HL-60/S4 (cell line): ENCODE measurements at regions not wholly inside any gene's neighbourhood (a gene's known extent, or its start where the extent isn't known, plus 50 kb on each side); places are given as distances from the start of the nearest gene placed in this dataset.
"Not testable (repeated sequence)": the region's sequence is repeated elsewhere in the genome, so short reads cannot be mapped to it uniquely, and the experiment has no call there.

Experiments
- in situ Hi-C: fragments of 300-500 bp; cut with MboI; formaldehyde crosslinking; loops from 2 replicates; pipeline ENCODE4 v1.14.3; 2022; ENCODE audit warnings: low sequenced_read_pairs

DNA sequence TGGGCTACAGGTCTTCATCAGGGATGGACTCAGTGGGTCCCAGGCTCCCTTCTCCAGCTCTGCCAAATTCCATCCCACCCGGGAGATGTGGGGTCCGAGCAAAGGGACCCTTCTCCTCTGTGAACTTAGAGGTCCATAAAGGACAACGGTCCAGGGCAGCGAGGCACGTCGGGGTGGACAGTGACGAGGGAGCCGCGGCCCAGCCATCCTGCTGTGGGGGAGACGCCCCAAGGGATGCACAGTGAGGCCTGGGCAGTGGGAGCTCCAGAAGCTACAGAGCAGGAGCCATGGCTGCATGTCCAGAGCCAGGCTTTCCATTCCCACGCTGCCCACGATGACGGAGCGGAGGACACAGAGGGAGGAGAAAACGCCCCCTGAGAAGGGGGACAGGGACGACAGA is 107.5 kb upstream of the PPP1R26 start:
- in situ Hi-C loops: no loop called here

DNA sequence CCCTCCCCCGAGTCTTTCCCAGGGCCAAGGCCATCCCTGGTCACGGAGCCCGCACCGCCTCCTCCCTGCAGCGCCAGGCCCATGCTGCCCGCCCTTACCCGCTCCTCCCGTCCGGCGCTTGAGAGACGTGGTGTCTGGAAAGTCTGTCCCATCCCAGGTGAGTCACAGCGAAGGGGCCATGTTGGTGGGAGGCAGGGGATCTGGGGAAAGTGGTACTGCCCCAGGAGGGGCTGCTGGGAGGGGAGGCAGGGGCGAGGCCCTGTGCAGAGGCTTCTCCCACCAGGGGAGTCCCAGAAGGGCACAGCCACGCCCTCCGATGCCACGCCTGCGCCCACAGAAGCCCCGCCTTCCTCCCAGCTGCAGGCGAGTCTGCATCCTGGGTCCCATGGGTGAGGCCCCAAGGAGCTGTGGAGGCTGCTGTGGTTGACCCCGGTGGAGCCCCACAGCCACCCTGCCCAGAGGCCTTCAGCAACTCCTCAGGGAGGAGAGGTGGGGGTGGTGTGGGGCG is 107.0 kb upstream of the PPP1R26 start:
- in situ Hi-C loops: no loop called here

DNA sequence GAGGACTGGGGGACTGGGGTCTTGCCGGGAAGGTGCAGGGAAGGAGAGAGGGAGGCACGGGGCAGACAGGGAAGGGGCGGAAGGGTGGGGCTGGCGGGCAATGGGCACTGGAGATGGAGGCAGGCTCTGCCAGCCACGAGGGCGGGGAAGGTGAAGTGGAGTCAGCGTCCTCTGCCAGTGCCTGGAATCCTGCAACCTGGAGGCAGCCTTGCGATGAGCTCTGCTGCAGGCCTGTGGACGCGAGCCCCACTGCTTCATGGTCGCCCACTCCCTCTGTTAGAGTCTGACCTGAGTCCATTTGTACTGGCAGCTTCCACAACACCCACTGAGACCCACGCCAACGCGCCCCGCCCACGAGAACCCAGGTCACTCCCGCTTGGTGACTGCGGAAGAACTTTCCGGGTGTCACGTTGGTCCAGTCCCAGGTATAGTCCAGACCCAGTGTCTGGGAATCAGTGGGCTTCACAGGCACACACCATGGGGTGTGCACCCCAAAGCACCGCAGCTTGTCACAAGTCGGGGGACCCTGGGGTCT is 106.4 kb upstream of the PPP1R26 start:
- in situ Hi-C loops: no loop called here

DNA sequence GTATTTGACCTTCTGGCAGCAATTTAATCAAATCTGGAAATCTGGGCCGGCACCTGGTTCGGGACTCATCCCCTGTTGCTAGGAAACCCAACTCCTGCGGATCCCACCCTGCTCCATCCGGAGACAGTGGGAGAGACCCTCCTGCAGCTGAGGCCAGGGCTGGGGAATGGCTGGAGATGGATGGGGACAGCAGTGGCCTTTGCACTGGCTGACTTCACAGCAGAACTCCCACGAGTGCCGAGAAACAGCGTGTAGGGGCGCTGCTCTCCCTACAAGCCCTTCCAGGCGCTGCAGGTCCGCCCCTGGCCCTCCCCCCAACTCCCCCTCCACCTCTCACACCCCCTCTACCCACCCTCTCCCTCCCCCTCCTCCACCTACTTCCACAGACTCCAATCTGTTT is 105.8 kb upstream of the PPP1R26 start:
- in situ Hi-C loops: no loop called here

DNA sequence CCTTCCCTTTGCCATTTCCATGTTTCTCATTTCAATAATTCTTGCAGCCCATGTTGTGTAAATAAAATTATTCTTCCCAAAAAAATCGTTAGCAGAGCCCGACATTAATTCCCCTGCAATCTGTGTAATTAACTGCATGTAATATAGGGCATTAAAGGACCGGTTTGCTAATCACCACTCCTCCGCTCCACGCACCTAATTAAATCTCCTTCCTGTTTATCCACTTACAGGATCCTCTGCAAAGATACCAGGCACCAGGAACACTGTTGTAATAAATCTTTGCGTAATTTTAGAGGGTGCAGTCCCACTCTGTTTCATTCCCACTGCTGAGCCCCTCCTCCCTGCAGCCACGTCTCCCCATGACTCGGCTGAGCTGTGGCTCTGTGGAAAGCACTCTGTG is 105.0 kb upstream of the PPP1R26 start:
- in situ Hi-C loops: no loop called here

DNA sequence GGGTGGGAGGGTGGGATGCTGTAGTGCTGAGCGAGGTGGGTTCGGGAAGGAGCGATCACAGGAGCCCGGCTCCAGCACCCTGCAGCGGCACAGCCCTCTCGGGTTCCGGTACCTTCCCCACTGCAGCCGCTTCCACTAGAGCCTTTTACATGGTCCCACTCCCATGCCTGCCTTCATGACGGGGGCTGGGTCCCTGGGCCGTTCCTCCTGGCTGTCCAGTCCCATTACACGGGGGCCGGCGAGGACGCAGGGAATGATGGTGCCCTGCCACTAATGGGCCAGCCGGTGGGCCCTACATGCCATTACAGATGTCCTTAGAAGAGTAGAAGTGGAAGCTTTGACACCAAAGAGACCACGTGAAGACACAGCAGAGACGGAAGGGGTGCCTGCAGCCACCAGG is 104.6 kb upstream of the PPP1R26 start:
- in situ Hi-C loops: no loop called here

DNA sequence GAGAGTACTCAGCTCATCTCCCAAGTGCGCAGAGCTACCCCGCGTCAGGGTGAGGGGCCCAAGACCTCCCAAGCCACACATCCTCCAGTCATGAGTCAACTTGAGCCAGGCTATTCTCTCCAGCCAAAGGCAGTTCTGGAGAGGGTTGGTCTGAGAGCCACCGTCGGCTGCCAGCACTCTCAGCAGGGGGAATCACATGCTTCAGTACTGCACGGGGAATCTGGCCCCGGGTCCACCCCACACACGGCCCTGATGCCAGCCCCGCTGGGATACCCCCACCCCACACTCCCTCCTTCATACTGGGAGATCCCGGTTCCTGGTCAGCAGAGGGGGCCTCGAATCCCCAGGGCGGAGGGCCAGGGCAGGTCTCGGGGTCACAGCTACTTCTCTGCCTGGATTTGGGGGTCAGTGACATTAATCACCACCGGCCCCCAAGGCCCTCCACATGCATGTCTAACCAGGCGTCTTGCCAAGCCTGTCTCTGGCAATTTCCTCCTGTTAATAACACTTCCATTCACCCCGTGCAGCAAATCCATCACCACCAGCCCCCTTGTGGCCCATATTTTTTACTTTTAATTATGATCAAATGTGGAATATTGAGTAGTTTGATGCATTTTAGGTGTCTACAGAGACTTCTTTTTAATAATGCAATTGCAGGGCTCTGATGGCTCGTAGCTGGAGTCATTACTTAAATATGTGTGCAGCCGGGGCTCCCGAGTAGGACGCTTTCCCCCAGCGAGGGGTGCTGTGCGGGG is 102.9 kb upstream of the PPP1R26 start:
- in situ Hi-C loops: no loop called here

DNA sequence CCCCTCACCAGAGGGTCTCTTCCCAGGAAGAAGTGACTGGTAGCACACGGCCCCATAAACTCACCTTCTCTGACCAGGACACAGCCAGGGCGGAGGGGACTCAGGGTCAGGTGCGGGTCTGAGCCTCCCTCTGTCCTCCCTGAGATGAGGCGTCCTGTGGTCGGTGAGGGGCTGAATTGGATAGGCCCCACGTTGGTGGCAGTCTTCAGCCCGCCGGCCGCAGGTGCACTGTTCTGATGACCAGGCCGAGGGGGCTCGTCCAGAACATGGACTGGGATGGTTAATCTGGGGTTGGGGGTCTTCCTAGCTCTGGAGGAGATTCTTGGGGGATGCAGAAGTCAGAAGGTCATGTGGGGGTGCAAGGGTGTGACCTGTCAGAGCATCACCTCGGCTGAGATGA is 102.2 kb upstream of the PPP1R26 start:
- in situ Hi-C loops: no loop called here

DNA sequence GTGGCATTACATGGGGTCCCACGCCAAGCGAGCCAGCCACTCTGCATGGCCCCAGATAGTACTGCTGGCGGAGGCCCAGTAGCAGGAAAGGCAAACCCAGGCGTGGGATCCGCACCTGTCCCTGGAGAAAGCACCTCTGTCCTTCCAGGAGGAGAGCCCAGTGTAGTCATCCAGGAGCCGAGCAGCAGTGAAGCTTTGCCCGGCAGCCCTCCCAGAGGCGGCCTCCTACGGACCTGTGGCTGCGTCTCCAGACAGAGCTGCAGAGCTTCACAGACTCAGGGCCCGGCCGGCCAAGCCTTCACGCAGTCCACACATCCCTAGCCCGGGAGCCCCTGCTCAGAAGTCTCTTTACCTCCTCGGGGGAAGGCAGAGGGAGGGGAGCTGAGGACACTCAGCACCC is 100.8 kb upstream of the PPP1R26 start:
- in situ Hi-C loops: no loop called here

DNA sequence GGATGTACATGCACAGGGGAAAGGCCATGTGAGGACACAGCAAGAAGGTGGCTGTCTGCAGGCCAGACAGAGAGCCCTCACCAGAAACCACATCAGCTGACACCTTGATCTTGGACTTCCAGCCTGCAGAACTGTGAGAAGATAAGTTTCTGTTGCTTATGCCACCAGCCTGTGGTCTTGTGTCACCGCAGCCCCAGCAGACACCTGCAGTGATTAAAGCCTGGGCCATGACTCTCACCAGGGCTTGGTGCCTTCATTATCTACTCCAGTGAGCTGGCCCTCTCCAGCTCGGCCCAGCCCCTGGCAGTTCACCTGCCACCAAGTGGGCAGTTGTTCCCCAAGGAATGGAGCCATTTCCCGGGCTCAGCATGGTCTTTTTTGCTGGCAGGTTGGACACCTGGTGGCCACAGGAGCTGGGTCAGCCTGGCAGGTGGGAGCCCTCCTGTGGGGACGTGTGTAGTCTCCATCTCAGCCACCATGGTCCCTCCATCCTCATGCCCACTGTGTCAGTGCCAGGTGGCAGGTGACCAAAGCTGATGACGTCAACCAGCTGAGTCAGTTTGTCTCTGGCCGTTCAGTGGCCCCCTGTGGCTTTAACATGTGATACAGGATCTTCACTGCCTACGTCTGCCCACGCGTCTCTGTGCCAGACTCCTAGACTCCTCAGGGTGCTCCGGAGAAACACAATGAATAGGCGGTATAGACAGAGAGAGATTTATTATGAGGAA is 99.9 kb upstream of the PPP1R26 start:
- in situ Hi-C loops: no loop called here

DNA sequence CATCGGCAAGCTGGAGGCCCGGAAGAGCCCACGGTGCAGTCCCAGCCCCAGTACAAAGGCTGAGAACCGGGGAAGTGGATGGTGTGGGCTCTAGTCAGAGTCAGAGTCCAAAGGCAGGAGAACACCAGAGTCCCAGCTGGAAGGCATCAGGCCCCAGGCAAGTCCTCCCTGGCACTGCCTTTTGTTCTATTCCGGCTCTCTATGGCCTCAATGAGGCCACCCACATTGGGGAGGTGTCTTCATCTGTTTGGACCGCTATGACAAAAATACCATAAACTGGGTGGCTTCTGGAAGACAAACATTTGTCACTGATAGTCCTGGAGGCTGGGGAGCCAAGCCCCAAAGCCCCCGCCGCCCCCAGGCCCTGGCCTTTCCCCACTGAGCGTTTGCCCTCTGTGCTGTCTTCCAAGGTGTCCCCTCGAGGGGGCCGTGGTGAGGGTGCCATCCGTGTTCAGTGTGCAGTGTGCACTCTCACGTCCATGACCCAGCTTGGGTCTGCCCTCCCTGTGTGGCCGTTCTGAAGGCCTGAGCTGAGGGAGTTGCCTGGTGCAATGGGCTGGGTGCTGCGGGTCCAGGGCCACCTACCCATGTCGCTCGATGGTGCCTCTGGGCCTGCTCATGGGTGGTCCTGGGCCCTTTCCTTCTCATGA is 99.1 kb upstream of the PPP1R26 start:
- in situ Hi-C loops: no loop called here

DNA sequence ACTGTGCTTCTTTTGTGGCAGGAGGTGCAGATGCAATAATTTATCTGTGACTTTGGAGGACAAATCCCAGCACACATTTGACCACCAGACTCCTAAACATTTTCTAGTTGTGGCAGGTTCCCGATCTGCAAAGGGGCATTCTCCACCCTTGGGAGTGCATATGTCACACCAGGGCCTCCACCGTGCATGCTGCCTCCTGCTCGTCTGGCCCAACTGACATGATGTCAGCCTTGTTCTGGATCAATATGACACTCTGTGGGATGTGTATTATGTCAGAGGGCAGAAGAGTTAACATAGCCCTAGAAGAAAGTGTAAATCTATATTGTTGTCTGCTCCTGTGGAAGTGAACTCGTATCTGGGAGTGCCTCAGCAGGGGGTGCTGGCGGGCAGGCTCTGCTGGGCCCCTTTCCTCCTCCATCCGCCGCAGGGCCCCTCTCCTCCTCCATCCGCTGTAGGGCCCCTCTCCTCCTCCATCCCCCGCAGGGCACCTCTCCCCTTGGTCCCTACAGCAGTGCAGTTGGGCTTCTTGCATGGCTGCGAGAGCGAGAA is 97.7 kb upstream of the PPP1R26 start:
- in situ Hi-C loops: no loop called here

DNA sequence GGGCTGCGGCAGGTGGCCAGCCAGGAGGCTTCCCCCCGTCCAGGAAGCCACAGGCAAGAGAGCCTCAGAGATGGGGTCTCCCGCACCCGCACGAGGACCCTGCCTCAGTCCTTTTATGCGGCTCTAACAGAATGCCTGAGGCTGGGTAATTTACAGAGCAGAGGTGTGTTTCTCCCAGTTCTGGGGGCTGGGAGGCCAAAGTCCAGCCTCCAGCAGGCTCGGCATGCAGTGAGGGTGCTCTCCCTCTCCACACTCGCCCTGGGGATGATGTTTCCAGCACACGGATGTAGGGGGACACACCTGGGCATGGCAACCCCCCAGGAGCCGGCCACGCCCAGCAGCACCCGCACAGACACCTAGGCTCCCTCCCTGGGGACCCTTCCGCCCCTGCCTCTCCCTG is 95.4 kb upstream of the PPP1R26 start:
- in situ Hi-C loops: no loop called here

DNA sequence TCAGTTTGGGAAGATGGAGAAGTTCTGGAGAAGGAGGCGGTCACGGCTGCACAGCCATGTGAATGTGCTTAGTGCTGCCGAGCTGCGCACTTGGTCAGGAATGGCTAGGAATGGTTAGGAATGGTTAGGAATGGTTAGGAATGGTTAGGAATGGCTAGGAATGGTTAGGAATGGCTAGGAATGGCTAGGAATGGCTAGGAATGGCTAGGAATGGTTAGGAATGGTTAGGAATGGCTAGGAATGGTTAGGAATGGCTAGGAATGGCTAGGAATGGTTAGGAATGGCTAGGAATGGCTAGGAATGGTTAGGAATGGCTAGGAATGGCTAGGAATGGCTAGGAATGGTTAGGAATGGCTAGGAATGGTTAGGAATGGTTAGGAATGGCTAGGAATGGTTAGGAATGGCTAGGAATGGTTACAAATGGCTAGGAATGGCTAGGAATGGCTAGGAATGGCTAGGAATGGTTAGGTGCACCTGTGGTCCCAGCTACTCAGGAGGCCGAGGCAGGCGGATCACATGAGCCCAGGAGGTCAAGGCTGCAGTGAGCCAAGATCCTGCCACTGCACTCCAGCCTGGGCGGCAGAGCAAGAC is 94.7 kb upstream of the PPP1R26 start:
- in situ Hi-C loops: not testable (repeated sequence)

DNA sequence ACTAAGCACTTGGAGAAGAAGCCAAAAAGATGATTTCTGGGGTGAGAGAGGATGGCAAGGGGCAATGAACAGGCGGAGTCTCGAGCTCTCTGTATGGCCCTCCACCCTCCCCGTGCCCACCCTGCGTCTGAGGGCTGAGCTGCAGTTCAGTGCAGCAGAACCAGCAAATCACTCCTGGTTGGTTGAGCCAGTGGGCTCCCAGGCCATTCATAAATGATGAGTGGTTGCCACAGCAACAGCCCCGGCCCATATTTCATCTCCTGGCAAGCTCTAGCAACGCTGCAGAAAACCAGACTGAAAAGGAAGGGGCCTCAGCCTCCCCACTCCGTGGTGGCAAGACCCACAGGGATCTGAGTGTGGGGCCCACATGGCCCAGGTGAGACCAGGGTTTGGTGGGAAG is 93.8 kb upstream of the PPP1R26 start:
- in situ Hi-C loops: no loop called here

DNA sequence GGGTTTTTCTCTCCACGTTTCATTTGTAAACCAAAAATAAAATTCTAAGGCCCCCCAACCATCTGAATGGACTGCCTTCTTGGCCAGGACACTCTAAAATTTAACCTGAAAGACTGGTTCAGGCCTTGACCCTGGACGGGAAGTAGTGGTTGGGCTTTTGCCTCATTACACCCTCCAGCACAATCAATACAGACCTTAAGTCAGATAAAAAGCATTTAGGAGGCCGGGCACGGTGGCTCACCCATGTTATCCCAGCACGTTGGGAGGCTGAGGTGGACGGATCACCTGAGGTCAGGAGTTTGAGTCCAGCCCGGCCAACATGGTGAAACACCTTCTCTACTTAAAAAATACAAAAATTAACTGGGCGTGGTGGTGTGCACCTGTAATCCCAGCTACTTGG is 91.6 kb upstream of the PPP1R26 start:
- in situ Hi-C loops: no loop called here

DNA sequence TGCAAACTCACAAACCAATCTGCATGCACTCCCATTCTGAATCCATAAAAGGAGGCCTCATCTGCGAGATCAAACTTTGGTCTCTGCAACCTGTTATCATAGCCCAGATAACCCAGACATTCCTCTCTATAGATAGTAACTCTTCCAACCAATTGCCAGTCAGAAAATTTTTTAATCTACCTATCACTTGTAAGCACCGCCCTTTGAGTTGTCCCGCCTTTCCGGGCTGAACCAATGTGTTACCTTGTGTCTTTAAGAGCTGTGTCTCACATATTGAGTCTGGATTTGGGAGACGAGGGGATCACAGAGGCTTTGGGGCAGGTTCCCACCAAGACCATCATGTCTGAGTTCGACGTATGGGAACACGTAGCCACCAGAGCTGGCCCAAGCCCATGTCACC is 91.1 kb upstream of the PPP1R26 start:
- in situ Hi-C loops: no loop called here

DNA sequence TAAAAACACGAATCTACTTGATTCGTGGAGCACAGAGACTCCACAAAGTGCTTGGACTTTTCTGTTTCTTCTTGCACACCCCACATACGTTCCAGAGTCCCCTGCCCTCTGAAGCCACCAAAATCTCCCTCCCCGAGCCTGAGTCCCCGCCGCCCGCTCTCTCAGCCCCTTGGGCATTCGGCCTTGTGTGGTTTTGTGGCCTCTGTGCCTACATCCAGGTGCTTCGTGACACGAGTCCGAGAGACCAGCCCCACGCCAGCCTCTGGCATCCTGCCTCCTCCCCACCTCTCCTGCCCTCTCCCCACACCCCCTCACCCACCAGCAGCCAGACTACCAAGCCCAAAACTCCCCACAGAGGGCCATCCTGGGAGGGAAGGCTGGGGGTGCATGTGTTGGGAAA is 87.8 kb upstream of the PPP1R26 start:
- in situ Hi-C loops: no loop called here

DNA sequence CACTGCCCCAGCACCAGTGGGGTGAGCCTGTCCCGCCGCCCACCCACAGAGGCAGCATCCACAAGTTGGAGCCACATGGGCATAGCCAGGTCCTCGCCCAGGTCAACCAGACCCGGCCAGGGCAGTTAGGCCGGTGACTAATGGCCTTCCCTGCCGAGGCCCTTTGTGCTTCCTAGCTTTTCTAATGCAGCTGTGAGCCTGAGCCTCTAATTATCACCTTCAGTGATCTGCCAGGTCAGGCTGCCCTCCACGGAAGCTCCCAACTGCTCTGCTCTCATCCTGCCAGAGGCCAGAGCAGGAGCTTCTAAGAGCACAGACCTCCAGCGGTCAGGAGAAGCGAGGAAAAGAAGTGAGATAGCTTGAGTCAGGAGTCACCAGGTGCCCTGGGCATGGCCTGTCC is 87.1 kb upstream of the PPP1R26 start:
- in situ Hi-C loops: no loop called here

DNA sequence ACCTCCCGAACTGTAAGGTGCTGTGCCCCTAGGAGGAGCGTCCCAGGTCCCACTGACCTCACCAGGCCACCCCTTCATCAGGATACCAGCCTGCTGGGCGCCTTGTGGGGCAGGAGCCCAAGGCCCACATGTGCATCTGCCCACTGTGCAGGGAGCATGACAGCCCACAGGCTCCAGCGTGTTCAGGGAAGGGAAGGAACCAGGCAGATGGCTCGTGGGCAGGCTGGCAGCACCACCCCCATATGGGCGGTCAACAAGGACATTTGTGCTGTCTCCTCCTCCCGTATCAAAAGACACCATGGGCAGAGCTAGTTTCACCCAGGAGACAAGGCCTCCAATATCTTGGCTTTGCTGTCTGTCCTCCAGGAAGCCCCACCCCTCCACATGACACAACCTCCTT is 85.5 kb upstream of the PPP1R26 start:
- in situ Hi-C loops: no loop called here
